ENCODE measurements at regions not wholly inside any gene's neighbourhood (a gene's known extent, or its start where the extent isn't known, plus 50 kb on each side); places are given as distances from the start of the nearest gene placed in this dataset.
"Not testable (repeated sequence)": the region's sequence is repeated elsewhere in the genome, so short reads cannot be mapped to it uniquely, and the experiment has no call there.

DNA sequence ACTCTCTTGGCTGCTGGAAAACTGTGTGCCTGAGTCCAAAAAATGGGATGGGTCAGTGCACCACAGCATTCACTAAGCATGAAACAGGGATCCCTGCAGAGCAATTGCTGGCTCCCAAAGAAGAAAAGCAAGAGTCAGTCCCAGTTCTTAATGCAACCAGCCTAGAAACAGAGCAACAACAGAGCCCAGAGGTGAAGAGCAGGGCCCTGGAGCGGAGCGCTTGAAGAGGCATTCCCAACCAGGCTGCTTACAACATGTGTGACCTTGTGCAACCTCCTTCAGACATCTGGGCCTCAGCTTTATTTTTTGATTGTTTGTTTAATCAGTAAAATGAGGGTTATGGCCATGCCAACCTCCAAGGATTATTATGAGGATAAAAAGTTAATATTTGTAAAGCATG is 543.7 kb upstream of the COBL start:
- H3K36me3 Mint-ChIP-seq (ENCODE audit: insufficient read depth): no peaks in the 10 kb centered on the region
- no peak overlapping the region for H3K4me3 Mint-ChIP-seq
- no peaks in the 10 kb centered on the region for H3K27me3 Mint-ChIP-seq (ENCODE audit: low read depth)
- H3K9me3 Mint-ChIP-seq: no peaks in the 10 kb centered on the region
- ATAC-seq (no peak), DNase-seq (no peak)
- no peaks in the 10 kb centered on the region for H3K4me1 Mint-ChIP-seq (ENCODE audit: low read depth)

DNA sequence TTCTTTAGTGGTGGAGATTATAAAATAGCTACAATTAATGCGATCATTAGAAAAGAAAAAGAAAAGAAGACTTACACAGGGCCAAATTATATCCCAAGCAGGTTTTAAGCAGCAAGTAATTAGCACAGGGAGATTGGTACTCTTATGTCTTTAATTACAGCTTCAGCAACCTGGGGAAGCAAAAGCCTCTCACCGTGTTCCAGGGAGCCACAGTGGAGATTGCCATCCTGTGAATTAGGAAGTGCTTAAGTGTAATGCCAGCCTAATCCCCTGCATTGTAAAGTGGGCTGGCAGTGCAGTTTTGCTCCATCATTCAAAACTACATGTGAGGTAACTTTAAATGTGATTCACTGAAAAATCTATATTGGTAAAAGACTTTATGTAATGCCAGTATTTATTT is 533.5 kb upstream of the COBL start:
- no peaks in the 10 kb centered on the region for H3K4me1 Mint-ChIP-seq (ENCODE audit: low read depth)

DNA sequence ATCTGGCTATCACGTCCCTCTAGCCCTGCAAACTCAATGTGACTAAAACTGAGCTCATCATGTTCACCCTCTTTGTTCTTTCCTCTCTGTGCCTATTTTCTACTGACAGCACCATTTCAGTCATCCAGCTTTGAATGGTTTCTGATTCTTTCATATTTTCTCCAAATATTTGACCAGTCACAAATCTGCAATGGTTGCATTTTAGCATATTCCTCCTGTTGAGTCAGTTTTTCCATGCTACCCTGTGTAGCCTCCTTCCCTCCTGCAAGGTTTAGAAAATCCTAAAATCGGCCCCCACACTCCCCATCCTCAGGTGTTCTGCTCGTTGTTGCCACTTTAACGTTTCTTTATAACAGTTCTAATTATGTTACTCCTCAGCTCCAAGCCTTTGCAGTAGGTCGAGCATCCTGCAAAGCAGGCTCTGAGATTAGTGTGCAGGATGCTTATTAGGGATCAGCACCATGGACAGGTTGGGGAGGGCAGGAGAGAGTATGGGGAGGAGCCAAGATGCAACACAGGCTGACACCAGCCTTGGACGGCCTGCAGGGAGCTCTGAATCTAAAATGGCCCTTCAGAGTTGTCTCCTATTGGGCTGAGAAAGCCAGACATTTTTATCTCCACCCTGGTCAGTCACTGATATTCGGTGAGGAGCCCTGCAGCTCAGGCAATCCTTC is 531.0 kb upstream of the COBL start:
- ATAC-seq (no peak), DNase-seq (no peak)
- no peak overlapping the region for H3K4me3 Mint-ChIP-seq
- no peaks in the 10 kb centered on the region for H3K36me3 Mint-ChIP-seq (ENCODE audit: insufficient read depth)
- H3K27me3 Mint-ChIP-seq (ENCODE audit: low read depth): no peaks in the 10 kb centered on the region
- H3K9me3 Mint-ChIP-seq: peaks cover 15% of the 10 kb centered on the region
- no peaks in the 10 kb centered on the region for H3K4me1 Mint-ChIP-seq (ENCODE audit: low read depth)

More for the DNA sequence above, 533.5 kb upstream of the COBL start:
- Mint-ChIP-seq H3K27me3 (ENCODE audit: low read depth) (no peaks in the 10 kb centered on the region), H3K9me3 (peaks cover 22% of the 10 kb centered on the region), H3K36me3 (ENCODE audit: insufficient read depth) (no peaks in the 10 kb centered on the region), H3K4me3 (no peak overlapping the region)
- DNase-seq (no peak), ATAC-seq (no peak)

DNA sequence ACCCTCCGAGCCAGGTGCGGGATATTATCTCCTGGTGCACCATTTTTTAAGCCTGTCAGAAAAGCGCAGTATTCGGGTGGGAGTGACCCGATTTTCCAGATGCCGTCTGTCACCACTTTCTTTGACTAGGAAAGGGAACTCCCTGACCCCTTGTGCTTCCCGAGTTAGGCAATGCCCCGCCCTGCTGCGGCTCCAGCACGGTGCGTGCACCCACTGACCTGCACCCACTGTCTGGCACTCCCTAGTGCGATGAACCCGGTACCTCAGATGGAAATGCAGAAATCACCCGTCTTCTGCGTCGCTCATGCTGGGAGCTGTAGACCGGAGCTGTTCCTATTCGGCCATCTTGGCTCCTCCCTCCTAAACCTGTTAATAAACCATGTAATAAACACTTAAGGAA is 522.5 kb upstream of the COBL start:
- peaks cover 16% of the 10 kb centered on the region for H3K9me3 Mint-ChIP-seq
- H3K4me1 Mint-ChIP-seq (ENCODE audit: low read depth); H3K27me3 Mint-ChIP-seq (ENCODE audit: low read depth); DNase-seq; ATAC-seq; H3K36me3 Mint-ChIP-seq (ENCODE audit: insufficient read depth); H3K4me3 Mint-ChIP-seq: not testable (repeated sequence)

DNA sequence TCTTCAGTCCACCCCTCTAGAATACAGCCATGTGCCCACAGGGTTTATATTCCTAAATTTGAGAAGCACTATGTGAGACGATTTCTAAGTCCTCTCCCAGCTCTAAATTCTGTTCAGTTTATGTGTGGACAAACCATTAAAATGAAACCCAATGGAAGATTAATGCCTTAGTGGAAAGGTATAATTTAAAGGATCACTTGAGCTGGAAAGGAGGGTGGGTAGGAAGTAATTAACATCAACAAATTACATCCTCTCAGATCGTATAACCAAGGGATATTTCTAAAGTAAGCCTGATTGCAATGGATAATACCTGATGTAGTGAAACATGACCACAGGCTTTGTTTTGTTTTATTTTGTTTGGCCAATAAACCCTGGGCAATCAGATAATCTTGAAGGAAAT is 511.0 kb upstream of the COBL start:
- ATAC-seq (no peak), DNase-seq (no peak)
- H3K36me3 Mint-ChIP-seq (ENCODE audit: insufficient read depth): no peaks in the 10 kb centered on the region
- no peak overlapping the region for H3K4me3 Mint-ChIP-seq
- no peaks in the 10 kb centered on the region for H3K27me3 Mint-ChIP-seq (ENCODE audit: low read depth)
- no peaks in the 10 kb centered on the region for H3K4me1 Mint-ChIP-seq (ENCODE audit: low read depth)
- peaks cover 20% of the 10 kb centered on the region for H3K9me3 Mint-ChIP-seq

DNA sequence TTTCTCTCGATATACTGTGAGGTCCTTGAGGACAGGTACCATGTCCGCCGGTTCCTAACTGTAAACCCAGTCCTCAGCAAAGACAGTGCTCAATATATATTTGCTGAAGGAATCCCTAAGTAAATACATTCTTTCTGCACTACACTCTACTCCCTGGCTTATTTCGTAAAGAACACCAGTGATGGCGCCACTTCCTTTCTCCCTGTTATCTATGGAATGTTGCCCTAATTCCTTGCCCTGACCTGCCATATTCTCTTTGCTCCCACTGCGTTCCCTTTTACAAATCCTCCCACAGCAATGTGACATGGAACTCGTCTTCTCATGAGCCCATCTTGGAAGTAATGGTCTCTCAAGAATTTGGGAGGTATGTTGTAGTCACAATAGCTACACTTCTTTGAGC is 507.4 kb upstream of the COBL start:
- Mint-ChIP-seq H3K27me3 (ENCODE audit: low read depth) (no peaks in the 10 kb centered on the region), H3K4me1 (ENCODE audit: low read depth) (no peaks in the 10 kb centered on the region), H3K9me3 (peaks cover 8% of the 10 kb centered on the region), H3K36me3 (ENCODE audit: insufficient read depth) (no peaks in the 10 kb centered on the region), H3K4me3 (no peak overlapping the region)
- ATAC-seq (no peak), DNase-seq (no peak)

DNA sequence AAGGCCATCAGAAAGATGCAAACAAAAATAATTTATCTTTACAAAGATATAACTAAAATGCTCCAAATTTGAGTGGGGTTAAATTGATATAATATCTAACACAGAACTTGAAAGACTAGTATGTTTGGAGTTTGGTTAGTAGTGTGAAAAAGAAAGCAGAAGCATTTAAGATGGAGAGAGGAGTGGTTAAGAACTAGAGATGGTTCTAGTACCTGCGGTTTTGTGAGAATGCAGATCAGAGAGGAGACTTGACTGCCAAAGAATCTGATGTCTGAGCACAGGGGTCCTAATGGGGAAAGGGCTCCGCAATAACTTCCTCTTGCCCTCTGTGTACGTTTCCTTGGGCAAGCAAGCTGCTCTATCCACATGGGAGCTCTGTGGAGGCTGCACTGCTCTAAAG is 506.8 kb upstream of the COBL start:
- Mint-ChIP-seq H3K27me3 (ENCODE audit: low read depth) (no peaks in the 10 kb centered on the region), H3K4me3 (no peak overlapping the region), H3K4me1 (ENCODE audit: low read depth) (no peaks in the 10 kb centered on the region), H3K36me3 (ENCODE audit: insufficient read depth) (no peaks in the 10 kb centered on the region), H3K9me3 (peaks cover 8% of the 10 kb centered on the region)
- DNase-seq (no peak), ATAC-seq (no peak)

DNA sequence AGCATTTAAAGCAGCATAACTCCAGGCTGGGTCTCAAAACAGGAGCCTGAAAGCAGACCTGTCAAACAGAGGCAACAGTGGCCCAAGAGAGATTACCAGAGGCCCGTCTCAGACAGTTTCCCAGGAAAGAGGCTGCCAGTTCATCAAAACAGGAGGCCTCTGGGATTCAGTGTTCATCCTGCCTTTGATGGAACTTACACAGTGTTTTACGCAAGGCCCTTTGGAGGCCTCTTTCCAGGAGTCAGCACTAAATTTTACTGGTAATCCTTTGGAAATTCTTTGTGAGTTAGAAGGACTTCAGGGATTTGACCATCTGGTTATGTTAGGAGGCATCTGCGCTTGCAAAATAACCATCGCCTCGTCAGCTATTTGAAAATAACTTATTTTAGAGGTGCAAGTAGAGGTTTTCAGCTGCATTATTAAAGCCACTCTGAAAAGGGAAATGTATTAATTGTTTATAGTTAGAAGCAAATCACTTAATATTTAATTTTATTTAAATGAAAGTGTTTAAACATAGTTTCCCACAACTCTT is 501.2 kb upstream of the COBL start:
- Mint-ChIP-seq H3K4me3 (no peak overlapping the region), H3K4me1 (ENCODE audit: low read depth) (no peaks in the 10 kb centered on the region), H3K27me3 (ENCODE audit: low read depth) (no peaks in the 10 kb centered on the region), H3K36me3 (ENCODE audit: insufficient read depth) (no peaks in the 10 kb centered on the region), H3K9me3 (peaks cover 3% of the 10 kb centered on the region)
- no peak for DNase-seq
- no peak for ATAC-seq

DNA sequence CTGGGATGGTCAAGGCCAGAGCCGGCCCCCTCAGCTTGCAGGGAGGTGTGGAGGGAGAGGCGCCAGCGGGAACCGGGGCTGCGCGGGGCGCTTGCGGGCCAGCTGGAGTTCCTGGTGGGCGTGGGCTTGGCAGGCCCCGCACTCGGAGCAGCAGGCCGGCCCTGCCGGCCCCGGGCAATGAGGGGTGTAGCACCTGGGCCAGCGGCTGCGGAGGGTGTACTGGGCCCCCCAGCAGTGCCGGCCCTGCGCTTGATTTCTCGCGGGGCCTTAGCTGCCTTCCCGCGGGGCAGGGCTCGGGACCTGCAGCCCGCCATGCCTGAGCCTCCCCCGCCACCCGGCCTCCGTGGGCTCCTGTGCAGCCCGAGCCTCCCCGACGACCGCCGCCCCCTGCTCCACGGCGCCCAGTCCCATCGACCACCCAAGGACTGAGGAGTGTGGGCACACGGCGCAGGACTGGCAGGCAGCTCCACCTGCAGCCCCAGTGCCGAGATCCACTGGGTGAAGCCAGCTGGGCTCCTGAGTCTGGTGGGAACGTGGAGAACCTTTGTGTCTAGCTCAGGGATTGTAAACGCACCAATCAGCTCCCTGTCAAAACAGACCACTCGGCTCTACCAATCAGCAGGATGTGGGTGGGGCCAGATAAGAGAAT is 489.3 kb upstream of the COBL start:
- ATAC-seq; H3K4me1 Mint-ChIP-seq (ENCODE audit: low read depth); H3K27me3 Mint-ChIP-seq (ENCODE audit: low read depth); H3K4me3 Mint-ChIP-seq; H3K36me3 Mint-ChIP-seq (ENCODE audit: insufficient read depth); DNase-seq: not testable (repeated sequence)
- H3K9me3 Mint-ChIP-seq: peaks cover 10% of the 10 kb centered on the region

DNA sequence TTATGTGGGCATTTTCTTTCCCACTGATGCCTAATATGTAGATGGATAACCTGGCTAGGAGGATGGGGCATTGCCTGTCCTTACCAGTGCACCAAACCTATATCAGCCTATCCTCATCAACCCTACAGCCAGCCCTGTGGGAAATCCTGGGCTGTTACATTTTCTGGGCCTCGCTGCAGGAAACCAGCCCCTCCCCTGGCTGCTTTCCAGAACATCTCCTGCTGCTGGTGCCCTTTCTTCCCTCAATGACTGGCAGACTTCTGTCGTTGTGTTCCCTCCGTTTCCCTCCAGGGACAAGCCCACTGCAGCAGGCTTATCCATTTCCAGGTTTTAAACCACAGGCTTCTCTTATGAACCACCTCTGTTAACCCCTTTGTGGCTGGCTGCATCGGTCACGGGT is 486.1 kb upstream of the COBL start:
- H3K36me3 Mint-ChIP-seq (ENCODE audit: insufficient read depth): no peaks in the 10 kb centered on the region
- H3K4me3 Mint-ChIP-seq: no peak overlapping the region
- H3K9me3 Mint-ChIP-seq: peaks cover 3% of the 10 kb centered on the region
- ATAC-seq (no peak), DNase-seq (no peak)
- H3K4me1 Mint-ChIP-seq (ENCODE audit: low read depth): no peaks in the 10 kb centered on the region
- H3K27me3 Mint-ChIP-seq (ENCODE audit: low read depth): no peaks in the 10 kb centered on the region

DNA sequence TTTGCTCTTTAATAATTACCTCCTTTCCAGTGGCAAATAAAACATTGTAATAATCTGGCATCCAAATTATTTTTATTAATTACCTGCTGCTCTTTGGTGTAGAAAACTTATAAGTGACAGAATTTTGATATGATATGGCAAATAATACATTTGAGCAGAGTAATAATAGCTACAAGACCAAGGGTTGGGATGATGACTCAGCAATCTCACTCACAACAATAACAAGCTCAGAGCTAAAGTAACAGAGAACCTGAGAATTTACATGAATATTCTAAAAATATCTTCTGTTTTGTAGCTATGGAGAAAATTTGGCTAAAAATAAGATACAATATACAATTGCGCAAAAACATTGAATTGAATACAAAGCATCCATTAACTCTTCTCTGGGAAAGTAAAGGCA is 480.8 kb upstream of the COBL start:
- peaks cover 11% of the 10 kb centered on the region for H3K9me3 Mint-ChIP-seq
- no peak overlapping the region for H3K4me3 Mint-ChIP-seq
- DNase-seq (no peak), ATAC-seq (no peak)
- H3K4me1 Mint-ChIP-seq (ENCODE audit: low read depth): no peaks in the 10 kb centered on the region
- no peaks in the 10 kb centered on the region for H3K36me3 Mint-ChIP-seq (ENCODE audit: insufficient read depth)
- no peaks in the 10 kb centered on the region for H3K27me3 Mint-ChIP-seq (ENCODE audit: low read depth)

DNA sequence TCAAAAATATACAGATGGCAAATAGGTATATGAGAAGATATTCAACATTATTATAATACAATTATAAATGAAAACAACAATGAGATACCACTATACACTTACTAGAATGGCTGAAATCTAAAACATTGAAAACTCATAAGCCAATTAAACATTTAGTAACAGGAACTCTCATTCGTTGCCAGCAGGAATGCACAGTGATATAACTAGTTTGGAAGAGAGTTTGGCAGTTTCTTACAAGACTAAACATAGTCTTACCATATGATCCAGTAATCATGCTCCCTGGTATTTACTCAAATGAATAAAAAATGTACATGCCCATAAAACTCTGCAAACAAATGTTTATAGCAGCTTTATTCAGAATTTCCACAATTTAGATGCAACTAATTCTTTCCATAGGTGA is 476.2 kb upstream of the COBL start:
- no peaks in the 10 kb centered on the region for H3K27me3 Mint-ChIP-seq (ENCODE audit: low read depth)
- H3K9me3 Mint-ChIP-seq: peaks cover 14% of the 10 kb centered on the region
- ATAC-seq (no peak), DNase-seq (no peak)
- H3K4me1 Mint-ChIP-seq (ENCODE audit: low read depth): no peaks in the 10 kb centered on the region
- no peak overlapping the region for H3K4me3 Mint-ChIP-seq
- no peaks in the 10 kb centered on the region for H3K36me3 Mint-ChIP-seq (ENCODE audit: insufficient read depth)

DNA sequence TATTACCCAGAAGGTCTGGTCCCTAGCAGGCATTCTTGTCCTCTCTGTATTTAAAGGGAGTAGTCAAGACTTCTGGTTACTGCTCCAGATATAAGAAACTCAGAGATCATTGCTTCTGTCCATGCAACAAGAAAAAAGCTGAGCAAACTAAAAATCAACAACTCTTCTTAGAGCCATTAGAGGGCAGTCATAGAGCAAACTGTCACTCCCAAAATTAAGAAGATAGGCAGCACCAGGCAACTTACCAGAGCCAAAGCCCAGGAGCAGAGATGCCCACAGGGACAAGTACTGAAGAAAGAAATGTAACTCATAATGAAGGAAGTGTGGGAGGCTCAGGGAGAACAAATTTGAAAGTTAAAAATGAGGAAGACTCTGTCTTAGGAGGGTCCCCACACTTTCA is 472.9 kb upstream of the COBL start:
- H3K36me3 Mint-ChIP-seq (ENCODE audit: insufficient read depth): no peaks in the 10 kb centered on the region
- no peak overlapping the region for H3K4me3 Mint-ChIP-seq
- no peaks in the 10 kb centered on the region for H3K27me3 Mint-ChIP-seq (ENCODE audit: low read depth)
- no peaks in the 10 kb centered on the region for H3K4me1 Mint-ChIP-seq (ENCODE audit: low read depth)
- H3K9me3 Mint-ChIP-seq: peaks cover 21% of the 10 kb centered on the region
- ATAC-seq (no peak), DNase-seq (no peak)

DNA sequence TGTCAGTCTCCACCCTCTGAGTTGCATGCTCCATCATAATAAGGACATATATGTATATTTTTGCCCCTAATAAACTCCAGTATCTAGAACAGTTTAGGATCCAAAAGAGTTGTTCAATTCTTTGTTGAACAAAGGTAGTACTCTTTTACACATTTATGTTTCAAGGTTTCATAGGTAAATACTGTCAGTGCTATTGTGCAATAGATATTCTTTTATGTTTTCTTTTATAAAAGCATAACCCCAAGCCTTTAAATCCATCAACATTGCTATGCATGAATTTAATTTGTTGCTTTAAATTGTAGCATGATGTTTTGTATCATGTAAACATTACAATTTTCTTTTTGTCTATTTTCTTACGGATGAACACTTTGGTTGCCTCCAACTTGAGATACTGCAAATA is 469.7 kb upstream of the COBL start:
- Mint-ChIP-seq H3K27me3 (ENCODE audit: low read depth) (no peaks in the 10 kb centered on the region), H3K4me1 (ENCODE audit: low read depth) (no peaks in the 10 kb centered on the region), H3K9me3 (peaks cover 18% of the 10 kb centered on the region), H3K36me3 (ENCODE audit: insufficient read depth) (no peaks in the 10 kb centered on the region), H3K4me3 (no peak overlapping the region)
- ATAC-seq (no peak), DNase-seq (no peak)

DNA sequence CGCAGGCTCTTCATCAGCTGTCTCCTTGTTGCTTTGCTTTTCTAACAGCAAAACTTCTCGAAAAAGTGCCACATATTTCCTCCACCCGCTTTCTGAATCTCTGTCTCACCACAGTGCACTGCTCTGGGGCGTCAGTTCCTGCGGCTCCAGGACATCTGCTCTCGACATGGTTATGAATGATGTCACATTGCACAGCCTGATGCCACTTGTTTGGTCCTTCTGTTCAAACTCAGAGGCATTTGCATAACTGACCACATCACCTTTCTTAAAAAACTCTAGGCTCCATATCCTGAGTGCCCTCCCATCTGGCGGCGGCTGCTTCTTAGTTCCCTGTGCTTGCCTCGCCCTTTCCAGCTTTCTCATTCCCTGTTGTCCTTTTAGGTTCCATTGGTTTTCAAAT is 469.3 kb upstream of the COBL start:
- ATAC-seq: no peak
- H3K4me1 Mint-ChIP-seq (ENCODE audit: low read depth): no peaks in the 10 kb centered on the region
- peaks cover 18% of the 10 kb centered on the region for H3K9me3 Mint-ChIP-seq

More for the DNA sequence above, 469.3 kb upstream of the COBL start:
- no peak overlapping the region for H3K4me3 Mint-ChIP-seq
- H3K27me3 Mint-ChIP-seq (ENCODE audit: low read depth): no peaks in the 10 kb centered on the region
- DNase-seq: no peak
- no peaks in the 10 kb centered on the region for H3K36me3 Mint-ChIP-seq (ENCODE audit: insufficient read depth)

Data from activated T-cell treated with anti-CD3 and anti-CD28 coated beads, Interleukin-2, amount 50 U/mL, for 4 hours (primary cell).